Testis (tissue), 2 donors: ENCODE measurements at regions not wholly inside any gene's neighbourhood (a gene's known extent, or its start where the extent isn't known, plus 50 kb on each side); places are given as distances from the start of the nearest gene placed in this dataset.

Experiments used
- DNase-seq: peaks from one replicate; pipeline ENCODE4 v3.0.0-alpha.2; 2019
- H3K27ac ChIP-seq, 2 donors: fragments of 200-600 bp; sonication (generic); one replicate each; pipeline ENCODE4 v1.5.1; 2019
- H3K27me3 ChIP-seq: fragments of 200-600 bp; sonication (generic); one replicate; pipeline ENCODE4 v1.5.1; 2019
- H3K36me3 ChIP-seq: fragments of 200-600 bp; sonication (generic); one replicate; pipeline ENCODE4 v1.5.1; 2017; ENCODE audit warnings: low read depth; ENCODE audit errors: missing control alignments
- H3K4me1 ChIP-seq: fragments of 200-600 bp; sonication (generic); one replicate; pipeline ENCODE4 v1.5.1; 2019
- H3K4me3 ChIP-seq, 2 donors: fragments of 200-600 bp; sonication (generic); one replicate each; pipeline ENCODE4 v1.5.1; 2017 to 2019
- H3K9me3 ChIP-seq: fragments of 200-600 bp; sonication (generic); one replicate; pipeline ENCODE4 v1.5.1; 2017
- POLR2A ChIP-seq: fragments of 450-650 bp; IDR thresholded peaks from one replicate; pipeline ENCODE4 v1.6.1; 2017; ENCODE audit warnings: antibody characterized with exemption, mild to moderate bottlenecking, moderate library complexity
- WGBS, 2 donors: methylation state at CpG; one replicate each; pipeline ENCODE4 v1.1.5; 2018; 5-methylcytosine and 5-hydroxymethylcytosine counted together
- intact Hi-C: fragments of 100-400 bp; cut with DNase I; formaldehyde crosslinking; loops from one replicate; pipeline ENCODE4 v1.15.1; 2023; ENCODE audit warnings: low total_unique reads
- TF ChIP-seq, protein P1 (sequence below), 3 experiments: fragments of 450-650 bp in 2 of 3; fragments of 200-600 bp in 1 of 3; sonication (generic) in 1 of 3; IDR thresholded peaks; one replicate each; pipeline ENCODE4 v1.5.1; 2016 to 2019; ENCODE audit warnings: antibody characterized with exemption in 3 of 3, mild to moderate bottlenecking in 2 of 3, moderate library complexity in 1 of 3

- no peaks in the 10 kb centered on the region for H3K27me3 ChIP-seq
- no peak for TF ChIP-seq POLR2A
- TF ChIP-seq, protein P1, sequence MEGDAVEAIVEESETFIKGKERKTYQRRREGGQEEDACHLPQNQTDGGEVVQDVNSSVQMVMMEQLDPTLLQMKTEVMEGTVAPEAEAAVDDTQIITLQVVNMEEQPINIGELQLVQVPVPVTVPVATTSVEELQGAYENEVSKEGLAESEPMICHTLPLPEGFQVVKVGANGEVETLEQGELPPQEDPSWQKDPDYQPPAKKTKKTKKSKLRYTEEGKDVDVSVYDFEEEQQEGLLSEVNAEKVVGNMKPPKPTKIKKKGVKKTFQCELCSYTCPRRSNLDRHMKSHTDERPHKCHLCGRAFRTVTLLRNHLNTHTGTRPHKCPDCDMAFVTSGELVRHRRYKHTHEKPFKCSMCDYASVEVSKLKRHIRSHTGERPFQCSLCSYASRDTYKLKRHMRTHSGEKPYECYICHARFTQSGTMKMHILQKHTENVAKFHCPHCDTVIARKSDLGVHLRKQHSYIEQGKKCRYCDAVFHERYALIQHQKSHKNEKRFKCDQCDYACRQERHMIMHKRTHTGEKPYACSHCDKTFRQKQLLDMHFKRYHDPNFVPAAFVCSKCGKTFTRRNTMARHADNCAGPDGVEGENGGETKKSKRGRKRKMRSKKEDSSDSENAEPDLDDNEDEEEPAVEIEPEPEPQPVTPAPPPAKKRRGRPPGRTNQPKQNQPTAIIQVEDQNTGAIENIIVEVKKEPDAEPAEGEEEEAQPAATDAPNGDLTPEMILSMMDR (IDR thresholded peaks at IDR 0.05), result no peak
- intact Hi-C loops, result no loop called here
- no peaks in the 10 kb centered on the region for H3K36me3 ChIP-seq
- no peaks in the 10 kb centered on the region for H3K4me1 ChIP-seq
- no peaks in the 10 kb centered on the region for H3K9me3 ChIP-seq
- no peak for DNase-seq
- 92 to 100% methylated on average over 1 of the region's 1 CpG for WGBS, 2 donors
- H3K27ac ChIP-seq, result no peak overlapping the region
- H3K4me3 ChIP-seq, result no peak overlapping the region
These were observed 229.6 kb downstream of the ZEB2 start for GRCh38 chr2:144290276-144290675.

DNA sequence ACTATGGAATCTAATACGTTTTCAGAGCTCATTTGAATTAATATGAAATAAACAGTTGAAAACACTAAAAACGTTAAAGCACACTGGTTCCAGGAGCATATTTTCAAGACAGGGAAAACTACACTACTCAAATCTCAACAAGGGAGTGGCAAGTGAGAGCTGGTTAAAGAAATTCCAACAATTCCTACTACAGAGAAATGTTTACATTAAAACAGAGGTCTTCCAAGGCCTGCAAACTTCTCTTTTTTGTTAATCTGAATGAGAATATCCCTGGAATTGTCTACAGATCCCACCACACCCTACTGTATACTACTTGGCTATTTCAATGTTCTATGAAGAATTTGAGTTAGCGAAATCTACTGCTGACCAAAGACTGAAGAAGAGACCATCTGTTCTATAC lies 231.5 kb downstream of the ZEB2 start:
- intact Hi-C loops, result no loop called here
- H3K27me3 ChIP-seq, result no peaks in the 10 kb centered on the region
- 83 to 86% methylated on average over 3 of the region's 3 CpGs for WGBS, 2 donors
- H3K27ac ChIP-seq, result no peak overlapping the region
- no peaks in the 10 kb centered on the region for H3K36me3 ChIP-seq
- no peaks in the 10 kb centered on the region for H3K9me3 ChIP-seq
- no peak overlapping the region for H3K4me3 ChIP-seq
- TF ChIP-seq, protein P1 (IDR thresholded peaks at IDR 0.05), result no peak
- TF ChIP-seq POLR2A, result no peak
- DNase-seq, result no peak
- H3K4me1 ChIP-seq, result no peaks in the 10 kb centered on the region

DNA sequence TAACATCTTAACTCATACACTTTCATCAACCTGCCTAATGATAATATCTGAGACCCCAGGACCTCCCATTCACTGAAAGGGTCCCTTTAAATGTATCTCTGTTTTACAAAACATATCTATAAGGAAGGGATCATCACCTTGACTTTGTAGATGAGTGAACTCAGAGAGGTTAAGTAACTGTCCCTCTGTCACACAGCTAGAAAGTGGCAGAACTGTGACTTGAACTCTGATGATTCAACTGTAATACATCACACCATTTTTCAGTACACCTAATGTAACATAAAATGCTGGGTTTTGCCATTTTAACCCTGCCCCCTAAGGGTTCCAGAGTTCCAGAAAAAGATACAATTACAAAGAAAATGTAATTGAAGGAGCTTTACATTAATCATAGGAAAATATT lies 234.6 kb downstream of the ZEB2 start:
- H3K4me1 ChIP-seq, result no peaks in the 10 kb centered on the region
- H3K4me3 ChIP-seq, result no peak overlapping the region
- no peak for DNase-seq
- TF ChIP-seq POLR2A, result no peak
- TF ChIP-seq, protein P1 (IDR thresholded peaks at IDR 0.05), result no peak
- no peaks in the 10 kb centered on the region for H3K27me3 ChIP-seq
- no peaks in the 10 kb centered on the region for H3K9me3 ChIP-seq
- intact Hi-C loops, result no loop called here
- no peak overlapping the region for H3K27ac ChIP-seq
- no peaks in the 10 kb centered on the region for H3K36me3 ChIP-seq

DNA sequence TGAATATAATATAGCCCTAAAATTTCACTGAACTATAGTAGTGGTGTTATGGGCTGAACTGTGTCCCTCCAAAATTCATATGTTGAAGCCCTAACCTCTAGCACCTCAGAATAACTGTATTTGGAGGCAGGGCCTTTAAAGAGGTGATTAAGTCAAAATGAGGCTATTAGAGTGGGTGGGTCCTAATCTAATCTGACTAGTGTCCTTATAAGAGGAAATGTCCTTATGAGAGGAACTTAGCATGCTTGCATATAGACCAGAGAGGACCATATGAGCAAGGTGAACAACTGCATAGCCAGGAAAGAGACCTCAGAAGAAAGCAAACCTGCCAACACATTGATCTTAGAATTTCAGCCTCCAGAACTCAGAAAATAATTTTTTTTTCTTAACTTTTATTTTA lies 238.4 kb downstream of the ZEB2 start:
- Histone ChIP-seq H3K27ac (no peak overlapping the region), H3K9me3 (no peaks in the 10 kb centered on the region), H3K4me1 (no peaks in the 10 kb centered on the region), H3K36me3 (no peaks in the 10 kb centered on the region), H3K27me3 (no peaks in the 10 kb centered on the region), H3K4me3 (no peak overlapping the region)
- intact Hi-C loops, result no loop called here
- DNase-seq, result no peak
- TF ChIP-seq, protein P1 (IDR thresholded peaks at IDR 0.05), result no peak
- no peak for TF ChIP-seq POLR2A

- no peaks in the 10 kb centered on the region for H3K36me3 ChIP-seq
- H3K4me1 ChIP-seq, result no peaks in the 10 kb centered on the region
- H3K27me3 ChIP-seq, result no peaks in the 10 kb centered on the region
- DNase-seq, result no peak
- TF ChIP-seq POLR2A, result no peak
- TF ChIP-seq, protein P1 (IDR thresholded peaks at IDR 0.05), result no peak
- no peaks in the 10 kb centered on the region for H3K9me3 ChIP-seq
- intact Hi-C loops, result no loop called here
- H3K27ac ChIP-seq, result no peak overlapping the region
- no peak overlapping the region for H3K4me3 ChIP-seq
- 93% methylated on average over 2 of the region's 2 CpGs for WGBS, 2 donors
These were observed 239.9 kb downstream of the ZEB2 start for GRCh38 chr2:144280009-144280408.
